ENCODE measurements at regions not wholly inside any gene's neighbourhood (a gene's known extent, or its start where the extent isn't known, plus 50 kb on each side); places are given as distances from the start of the nearest gene placed in this dataset.
"Not testable (repeated sequence)": the region's sequence is repeated elsewhere in the genome, so short reads cannot be mapped to it uniquely, and the experiment has no call there.

- Histone ChIP-seq H3K36me3 (ENCODE audit: insufficient read depth, low read length) (no peaks in the 10 kb centered on the region), H3K4me3 (ENCODE audit: low read length) (no peak overlapping the region), H3K4me2 (ENCODE audit: low read length) (no peak overlapping the region), H3K9ac (ENCODE audit: low read length) (no peak overlapping the region), H2AFZ (ENCODE audit: low read depth, low read length) (no peak overlapping the region), H4K20me1 (ENCODE audit: insufficient read depth) (no peaks in the 10 kb centered on the region), H3K27ac (ENCODE audit: low read length) (no peak overlapping the region), H3K27me3 (ENCODE audit: insufficient read depth, low read depth, low read length) (no peaks in the 10 kb centered on the region), H3F3A (ENCODE audit: insufficient read depth, low read length, poor library complexity, severe bottlenecking) (no peaks in the 10 kb centered on the region), H3K79me2 (replicated peaks; ENCODE audit: insufficient read depth, low read length) (no peaks in the 10 kb centered on the region), H3K9me2 (ENCODE audit: insufficient read depth, low read length) (no peaks in the 10 kb centered on the region), H3K9me3 (ENCODE audit: low read length) (no peaks in the 10 kb centered on the region)
- no peak for TF ChIP-seq POLR2AphosphoS5 (IDR thresholded peaks at IDR 0.05)
Measured at GRCh38 chr10:16199216-16199615, 237.6 kb upstream of the PTER start.

DNA sequence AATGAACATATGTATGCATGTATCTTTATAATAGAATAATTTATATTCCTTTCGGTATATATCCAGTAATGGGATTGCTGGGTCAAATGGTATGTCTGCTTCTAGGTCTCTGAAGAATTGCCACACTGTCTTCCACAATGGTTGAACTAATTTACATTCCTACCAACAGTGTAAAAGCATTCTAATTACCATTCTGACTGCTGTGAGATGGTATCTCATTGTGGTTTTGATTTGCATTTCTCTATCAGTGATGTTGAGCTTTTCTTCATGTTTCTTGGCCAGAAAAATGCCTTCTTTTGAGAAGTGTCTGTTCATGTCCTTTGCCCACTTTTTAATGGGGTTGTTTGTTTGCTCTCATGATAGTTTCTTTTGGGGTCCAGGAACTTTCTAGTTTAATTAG lies 213.2 kb upstream of the PTER start:
- H3K36me3 ChIP-seq (ENCODE audit: insufficient read depth, low read length); H3K9me2 ChIP-seq (ENCODE audit: insufficient read depth, low read length): not testable (repeated sequence)

DNA sequence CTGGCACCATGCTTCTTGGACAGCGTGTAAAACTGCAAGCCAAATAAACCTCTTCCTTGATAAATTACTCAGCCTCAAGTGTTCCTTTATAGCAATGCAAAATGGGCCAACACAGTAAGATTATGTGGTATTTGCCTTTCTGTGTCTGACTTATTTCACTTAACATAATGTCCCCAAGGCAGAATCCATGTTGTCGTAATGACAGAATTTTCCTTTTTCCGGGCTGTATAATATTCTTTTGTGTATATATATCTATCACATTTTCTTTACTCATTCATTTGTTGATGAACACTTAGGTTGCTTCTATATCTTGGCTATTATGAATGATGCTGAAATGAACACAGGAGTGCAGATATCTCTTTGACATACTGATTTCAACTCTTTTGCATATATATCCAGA lies 209.1 kb upstream of the PTER start:
- Histone ChIP-seq H3K27ac (ENCODE audit: low read length) (no peak overlapping the region), H3K9ac (ENCODE audit: low read length) (no peak overlapping the region), H3K27me3 (ENCODE audit: insufficient read depth, low read depth, low read length) (no peaks in the 10 kb centered on the region), H3K4me3 (ENCODE audit: low read length) (no peak overlapping the region), H4K20me1 (ENCODE audit: insufficient read depth) (no peaks in the 10 kb centered on the region), H3K4me2 (ENCODE audit: low read length) (no peak overlapping the region), H2AFZ (ENCODE audit: low read depth, low read length) (no peak overlapping the region), H3K36me3 (ENCODE audit: insufficient read depth, low read length) (no peaks in the 10 kb centered on the region), H3F3A (ENCODE audit: insufficient read depth, low read length, poor library complexity, severe bottlenecking) (no peaks in the 10 kb centered on the region), H3K79me2 (replicated peaks; ENCODE audit: insufficient read depth, low read length) (no peaks in the 10 kb centered on the region), H3K9me3 (ENCODE audit: low read length) (no peaks in the 10 kb centered on the region), H3K9me2 (ENCODE audit: insufficient read depth, low read length) (no peaks in the 10 kb centered on the region)
- TF ChIP-seq RAD21 (conservative IDR thresholded peaks at IDR 0.05) (no peak), POLR2AphosphoS5 (IDR thresholded peaks at IDR 0.05) (no peak), SMC3 (conservative IDR thresholded peaks at IDR 0.05; ENCODE audit: poor library complexity) (no peak), EZH2 (IDR thresholded peaks at IDR 0.05; ENCODE audit: borderline replicate concordance, insufficient read depth, low read length, poor library complexity, severe bottlenecking) (no peak), EP300 (conservative IDR thresholded peaks at IDR 0.05; ENCODE audit: poor library complexity, severe bottlenecking) (no peak), TAF1 (IDR thresholded peaks at IDR 0.05; ENCODE audit: low read depth) (no peak)
- TF ChIP-seq, protein P1, sequence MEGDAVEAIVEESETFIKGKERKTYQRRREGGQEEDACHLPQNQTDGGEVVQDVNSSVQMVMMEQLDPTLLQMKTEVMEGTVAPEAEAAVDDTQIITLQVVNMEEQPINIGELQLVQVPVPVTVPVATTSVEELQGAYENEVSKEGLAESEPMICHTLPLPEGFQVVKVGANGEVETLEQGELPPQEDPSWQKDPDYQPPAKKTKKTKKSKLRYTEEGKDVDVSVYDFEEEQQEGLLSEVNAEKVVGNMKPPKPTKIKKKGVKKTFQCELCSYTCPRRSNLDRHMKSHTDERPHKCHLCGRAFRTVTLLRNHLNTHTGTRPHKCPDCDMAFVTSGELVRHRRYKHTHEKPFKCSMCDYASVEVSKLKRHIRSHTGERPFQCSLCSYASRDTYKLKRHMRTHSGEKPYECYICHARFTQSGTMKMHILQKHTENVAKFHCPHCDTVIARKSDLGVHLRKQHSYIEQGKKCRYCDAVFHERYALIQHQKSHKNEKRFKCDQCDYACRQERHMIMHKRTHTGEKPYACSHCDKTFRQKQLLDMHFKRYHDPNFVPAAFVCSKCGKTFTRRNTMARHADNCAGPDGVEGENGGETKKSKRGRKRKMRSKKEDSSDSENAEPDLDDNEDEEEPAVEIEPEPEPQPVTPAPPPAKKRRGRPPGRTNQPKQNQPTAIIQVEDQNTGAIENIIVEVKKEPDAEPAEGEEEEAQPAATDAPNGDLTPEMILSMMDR (IDR thresholded peaks at IDR 0.05; ENCODE audit: poor library complexity, severe bottlenecking) = no peak

More for the DNA sequence above, 213.2 kb upstream of the PTER start:
- not testable (repeated sequence) for H3K4me3 ChIP-seq (ENCODE audit: low read length); H3K4me2 ChIP-seq (ENCODE audit: low read length); H3F3A ChIP-seq (ENCODE audit: insufficient read depth, low read length, poor library complexity, severe bottlenecking); H2AFZ ChIP-seq (ENCODE audit: low read depth, low read length); H3K27ac ChIP-seq (ENCODE audit: low read length); H3K79me2 ChIP-seq (replicated peaks; ENCODE audit: insufficient read depth, low read length); H3K9ac ChIP-seq (ENCODE audit: low read length); H4K20me1 ChIP-seq (ENCODE audit: insufficient read depth); H3K9me3 ChIP-seq (ENCODE audit: low read length); H3K27me3 ChIP-seq (ENCODE audit: insufficient read depth, low read depth, low read length)

DNA sequence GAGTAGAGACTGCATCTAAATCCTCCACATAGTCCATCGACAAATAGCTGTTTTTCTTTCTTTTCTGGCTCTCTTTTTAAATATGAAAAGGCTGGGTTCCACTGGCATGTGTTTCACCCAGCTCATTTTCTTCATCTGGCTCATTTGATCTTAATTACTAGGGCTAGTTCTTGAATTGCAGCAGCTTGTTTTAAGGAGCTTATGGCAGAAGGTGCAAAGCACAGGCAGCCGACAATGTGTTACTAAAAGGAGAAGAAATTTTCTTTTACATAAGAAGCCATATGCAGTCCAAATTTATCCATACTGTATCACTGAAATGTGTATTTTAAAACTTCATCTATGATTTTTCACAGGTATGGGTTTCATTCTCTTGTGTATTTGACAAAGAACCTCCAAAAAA lies 205.6 kb upstream of the PTER start:
- Histone ChIP-seq H3K79me2 (replicated peaks; ENCODE audit: insufficient read depth, low read length) (no peaks in the 10 kb centered on the region), H4K20me1 (ENCODE audit: insufficient read depth) (no peaks in the 10 kb centered on the region), H3K27me3 (ENCODE audit: insufficient read depth, low read depth, low read length) (no peaks in the 10 kb centered on the region), H3K27ac (ENCODE audit: low read length) (no peak overlapping the region), H3K9ac (ENCODE audit: low read length) (no peak overlapping the region), H3K9me3 (ENCODE audit: low read length) (no peaks in the 10 kb centered on the region), H3K36me3 (ENCODE audit: insufficient read depth, low read length) (no peaks in the 10 kb centered on the region), H3K9me2 (ENCODE audit: insufficient read depth, low read length) (no peaks in the 10 kb centered on the region), H3K4me2 (ENCODE audit: low read length) (no peak overlapping the region), H3K4me3 (ENCODE audit: low read length) (no peak overlapping the region), H2AFZ (ENCODE audit: low read depth, low read length) (no peak overlapping the region), H3F3A (ENCODE audit: insufficient read depth, low read length, poor library complexity, severe bottlenecking) (no peaks in the 10 kb centered on the region)
- TF ChIP-seq EZH2 (IDR thresholded peaks at IDR 0.05; ENCODE audit: borderline replicate concordance, insufficient read depth, low read length, poor library complexity, severe bottlenecking) (no peak), TAF1 (IDR thresholded peaks at IDR 0.05; ENCODE audit: low read depth) (no peak), POLR2AphosphoS5 (IDR thresholded peaks at IDR 0.05) (no peak), EP300 (conservative IDR thresholded peaks at IDR 0.05; ENCODE audit: poor library complexity, severe bottlenecking) (no peak), RAD21 (conservative IDR thresholded peaks at IDR 0.05) (no peak), SMC3 (conservative IDR thresholded peaks at IDR 0.05; ENCODE audit: poor library complexity) (no peak), MXI1 (conservative IDR thresholded peaks at IDR 0.05; ENCODE audit: poor library complexity, severe bottlenecking) (no peak)
- TF ChIP-seq, protein P1 (IDR thresholded peaks at IDR 0.05; ENCODE audit: poor library complexity, severe bottlenecking) = no peak
- TF ChIP-seq, protein P2, sequence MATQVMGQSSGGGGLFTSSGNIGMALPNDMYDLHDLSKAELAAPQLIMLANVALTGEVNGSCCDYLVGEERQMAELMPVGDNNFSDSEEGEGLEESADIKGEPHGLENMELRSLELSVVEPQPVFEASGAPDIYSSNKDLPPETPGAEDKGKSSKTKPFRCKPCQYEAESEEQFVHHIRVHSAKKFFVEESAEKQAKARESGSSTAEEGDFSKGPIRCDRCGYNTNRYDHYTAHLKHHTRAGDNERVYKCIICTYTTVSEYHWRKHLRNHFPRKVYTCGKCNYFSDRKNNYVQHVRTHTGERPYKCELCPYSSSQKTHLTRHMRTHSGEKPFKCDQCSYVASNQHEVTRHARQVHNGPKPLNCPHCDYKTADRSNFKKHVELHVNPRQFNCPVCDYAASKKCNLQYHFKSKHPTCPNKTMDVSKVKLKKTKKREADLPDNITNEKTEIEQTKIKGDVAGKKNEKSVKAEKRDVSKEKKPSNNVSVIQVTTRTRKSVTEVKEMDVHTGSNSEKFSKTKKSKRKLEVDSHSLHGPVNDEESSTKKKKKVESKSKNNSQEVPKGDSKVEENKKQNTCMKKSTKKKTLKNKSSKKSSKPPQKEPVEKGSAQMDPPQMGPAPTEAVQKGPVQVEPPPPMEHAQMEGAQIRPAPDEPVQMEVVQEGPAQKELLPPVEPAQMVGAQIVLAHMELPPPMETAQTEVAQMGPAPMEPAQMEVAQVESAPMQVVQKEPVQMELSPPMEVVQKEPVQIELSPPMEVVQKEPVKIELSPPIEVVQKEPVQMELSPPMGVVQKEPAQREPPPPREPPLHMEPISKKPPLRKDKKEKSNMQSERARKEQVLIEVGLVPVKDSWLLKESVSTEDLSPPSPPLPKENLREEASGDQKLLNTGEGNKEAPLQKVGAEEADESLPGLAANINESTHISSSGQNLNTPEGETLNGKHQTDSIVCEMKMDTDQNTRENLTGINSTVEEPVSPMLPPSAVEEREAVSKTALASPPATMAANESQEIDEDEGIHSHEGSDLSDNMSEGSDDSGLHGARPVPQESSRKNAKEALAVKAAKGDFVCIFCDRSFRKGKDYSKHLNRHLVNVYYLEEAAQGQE (IDR thresholded peaks at IDR 0.05; ENCODE audit: borderline replicate concordance) = no peak
